H1 (cell line): ENCODE measurements at regions not wholly inside any gene's neighbourhood (a gene's known extent, or its start where the extent isn't known, plus 50 kb on each side); places are given as distances from the start of the nearest gene placed in this dataset.

Experiments used
- CTCF ChIA-PET: fragments of 300-600 bp; sonication (Branson Sonifier 250); formaldehyde crosslinking; loops from one replicate; lab custom pipeline; 2021; ENCODE audit not compliant: partially characterized antibody; lab: Charles Lee
- POLR2A ChIA-PET: fragments of 300-600 bp; sonication (Branson Sonifier 250); formaldehyde crosslinking; loops from one replicate; lab custom pipeline; 2021; ENCODE audit warnings: inconsistent platforms; ENCODE audit not compliant: partially characterized antibody; lab: Charles Lee
- DNase-seq, 2 experiments: peaks; one replicate each; pipeline versions ENCODE4 v3.0.0 to v3.0.0-alpha.2; 2010 to 2022; ENCODE audit warnings: low spot score in 2 of 2, low read depth in 1 of 2, mixed read lengths in 1 of 2
- FAIRE-seq: peaks from 2 replicates; lab custom pipeline; 2011; peaks lifted over from hg19 to GRCh38; lab: Jason Lieb, UNC
- H2AFZ ChIP-seq: 2 replicates; pipeline ENCODE4 v1.8.1; 2012; ENCODE audit warnings: low read length, inconsistent platforms
- H2AK5ac ChIP-seq: 2 replicates; pipeline ENCODE4 v1.6.1; 2013; ENCODE audit warnings: low read depth, low read length
- H2BK120ac ChIP-seq: replicated peaks from 2 replicates; pipeline ENCODE3; 2013; ENCODE audit warnings: low read depth, low read length, inconsistent platforms
- H2BK12ac ChIP-seq: 2 replicates; pipeline ENCODE4 v1.6.1; 2013; ENCODE audit warnings: low read depth, low read length
- H2BK15ac ChIP-seq: 2 replicates; pipeline ENCODE4 v1.6.1; 2013; ENCODE audit warnings: low read length
- H2BK20ac ChIP-seq: 2 replicates; pipeline ENCODE4 v1.6.1; 2013; ENCODE audit warnings: low read length
- H2BK5ac ChIP-seq: 2 replicates; pipeline ENCODE4 v1.6.1; 2013; ENCODE audit warnings: low read depth, low read length
- H3K14ac ChIP-seq: 2 replicates; pipeline ENCODE4 v1.6.1; 2013; ENCODE audit warnings: inconsistent platforms; ENCODE audit not compliant: insufficient read length
- H3K18ac ChIP-seq: 2 replicates; pipeline ENCODE4 v1.6.1; 2013; ENCODE audit warnings: low read length; ENCODE audit errors: extremely low read depth
- H3K23ac ChIP-seq: 2 replicates; pipeline ENCODE4 v1.6.1; 2013; ENCODE audit warnings: inconsistent platforms; ENCODE audit not compliant: insufficient read length
- H3K23me2 ChIP-seq: 2 replicates; pipeline ENCODE4 v1.6.1; 2013; ENCODE audit warnings: low read depth, low read length
- H3K27ac ChIP-seq: 2 replicates; pipeline ENCODE4 v1.6.1; 2011; ENCODE audit warnings: low read depth, low read length, inconsistent platforms
- H3K27me3 ChIP-seq, 4 experiments: replicated peaks in 1 of 4; 1 replicate in 1 of 4; 2 replicates in 3 of 4; pipeline versions ENCODE4 v1.6.1 to v1.8.1; 2011 to 2013; ENCODE audit warnings: low read length in 3 of 4, mild to moderate bottlenecking in 3 of 4, inconsistent platforms in 2 of 4, mixed read lengths in 2 of 4, moderate library complexity in 1 of 4; ENCODE audit not compliant: control insufficient read depth in 3 of 4, insufficient read depth in 3 of 4; ENCODE audit errors: extremely low read depth in 1 of 4
- H3K36me3 ChIP-seq, 4 experiments: 2 replicates each; pipeline versions ENCODE4 v1.6.1 to v1.8.1; 2011 to 2013; ENCODE audit warnings: mild to moderate bottlenecking in 4 of 4, low read length in 3 of 4, moderate library complexity in 2 of 4, control low read depth in 1 of 4, inconsistent platforms in 1 of 4; ENCODE audit not compliant: insufficient read depth in 4 of 4, control insufficient read depth in 2 of 4
- H3K4ac ChIP-seq: replicated peaks from 2 replicates; pipeline ENCODE3; 2013; ENCODE audit warnings: low read length, low read depth, mixed read lengths, inconsistent platforms; ENCODE audit not compliant: insufficient read length
- H3K4me1 ChIP-seq, 4 experiments: replicated peaks in 1 of 4; 1 replicate in 1 of 4; 2 replicates in 3 of 4; pipeline versions ENCODE4 v1.6.1 to v1.8.1; 2011 to 2013; ENCODE audit warnings: low read length in 3 of 4, inconsistent platforms in 2 of 4, mixed read lengths in 1 of 4; ENCODE audit not compliant: insufficient read depth in 4 of 4, control insufficient read depth in 3 of 4
- H3K4me2 ChIP-seq, 2 experiments: 2 replicates each; pipeline versions ENCODE4 v1.6.1 to v1.8.1; 2011 to 2013; ENCODE audit warnings: low read depth in 2 of 2, low read length in 2 of 2, control low read depth in 1 of 2, inconsistent platforms in 1 of 2, mild to moderate bottlenecking in 1 of 2; ENCODE audit not compliant: insufficient read depth in 1 of 2
- H3K4me3 ChIP-seq, 4 experiments: fragments of 200-600, 300-600 bp in 1 of 4; sonication (generic), shearing (Covaris generic), sonication (Bioruptor Twin) in 1 of 4; 2 replicates each; pipeline versions ENCODE4 v1.5.1 to v1.8.1; 2011 to 2016; ENCODE audit warnings: low read length in 4 of 4, low read depth in 3 of 4, control low read depth in 2 of 4, inconsistent platforms in 2 of 4, mild to moderate bottlenecking in 2 of 4, mixed read lengths in 1 of 4, moderate library complexity in 1 of 4; ENCODE audit not compliant: insufficient read depth in 2 of 4; ENCODE audit errors: extremely low read depth in 1 of 4
- H3K56ac ChIP-seq: replicated peaks from 2 replicates; pipeline ENCODE3; 2013; ENCODE audit warnings: low read depth, mild to moderate bottlenecking, mixed read lengths, low read length, inconsistent platforms; ENCODE audit not compliant: insufficient read length
- H3K79me1 ChIP-seq: 2 replicates; pipeline ENCODE4 v1.6.1; 2013; ENCODE audit warnings: low read depth, low read length, control low read depth
- H3K79me2 ChIP-seq, 2 experiments: 2 replicates each; pipeline versions ENCODE4 v1.6.1 to v1.8.1; 2012 to 2013; ENCODE audit warnings: low read length in 2 of 2, mild to moderate bottlenecking in 2 of 2, inconsistent platforms in 1 of 2; ENCODE audit not compliant: insufficient read depth in 2 of 2, control insufficient read depth in 1 of 2
- H3K9ac ChIP-seq, 4 experiments: replicated peaks in 1 of 4; 1 replicate in 1 of 4; 2 replicates in 3 of 4; pipeline versions ENCODE4 v1.6.1 to v1.8.1; 2011 to 2013; ENCODE audit warnings: low read depth in 3 of 4, low read length in 3 of 4, control low read depth in 2 of 4, mild to moderate bottlenecking in 2 of 4, moderate library complexity in 2 of 4, inconsistent platforms in 1 of 4; ENCODE audit errors: extremely low read depth in 1 of 4
- H3K9me3 ChIP-seq, 2 experiments: 2 replicates each; pipeline versions ENCODE4 v1.6.1 to v1.8.1; 2012 to 2013; ENCODE audit warnings: mild to moderate bottlenecking in 2 of 2, moderate library complexity in 2 of 2, control low read depth in 1 of 2, inconsistent platforms in 1 of 2, low read depth in 1 of 2, low read length in 1 of 2, mixed read lengths in 1 of 2; ENCODE audit not compliant: insufficient read depth in 2 of 2
- H4K20me1 ChIP-seq, 2 experiments: replicated peaks in 1 of 2; 2 replicates each; pipeline versions ENCODE3 to v1.8.1; 2011 to 2013; ENCODE audit warnings: inconsistent platforms in 2 of 2, low read length in 2 of 2, mild to moderate bottlenecking in 1 of 2; ENCODE audit not compliant: insufficient read depth in 2 of 2, control insufficient read depth in 1 of 2
- H4K5ac ChIP-seq: 2 replicates; pipeline ENCODE4 v1.6.1; 2013; ENCODE audit warnings: low read length, low read depth, mixed read lengths, inconsistent platforms; ENCODE audit not compliant: insufficient read length
- H4K8ac ChIP-seq: 2 replicates; pipeline ENCODE4 v1.8.0; 2013; ENCODE audit warnings: mild to moderate bottlenecking, moderate library complexity, low read length, inconsistent platforms; ENCODE audit not compliant: insufficient read depth; ENCODE audit errors: extremely low read depth
- H4K91ac ChIP-seq: replicated peaks from 2 replicates; pipeline ENCODE3; 2013; ENCODE audit warnings: low read length, mixed read lengths, inconsistent platforms; ENCODE audit not compliant: insufficient read length
- NANOG ChIP-seq: IDR thresholded peaks from 2 replicates; pipeline ENCODE4 v1.6.1; 2011; ENCODE audit warnings: low read length, low read depth, mild to moderate bottlenecking, inconsistent platforms; ENCODE audit not compliant: insufficient read depth, poor library complexity, severe bottlenecking
- TF ChIP-seq, protein P1 (sequence below): IDR thresholded peaks from 2 replicates; pipeline ENCODE4 v1.6.1; 2012; ENCODE audit warnings: inconsistent platforms

DNA sequence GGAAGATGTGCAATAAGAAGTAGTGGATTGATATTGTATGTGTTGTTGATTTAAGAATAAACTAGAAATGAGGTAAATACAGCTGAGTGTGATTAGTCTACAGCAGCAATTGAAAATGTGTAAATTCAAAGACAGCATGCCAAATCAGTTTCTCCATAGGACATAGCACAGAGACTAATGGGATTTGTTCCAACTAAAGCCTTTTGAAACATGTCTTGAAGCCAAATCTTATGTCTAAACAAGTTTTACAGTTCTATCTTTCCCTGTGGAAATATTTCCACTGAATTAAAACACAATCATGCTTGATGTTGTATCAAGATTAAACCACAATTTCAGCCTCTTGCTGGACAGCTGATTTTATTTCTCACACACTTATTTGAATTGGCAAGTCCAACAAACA is 497.4 kb upstream of the FAM47C start:
- H3K36me3 ChIP-seq: no peaks in the 10 kb centered on the region; a peak in 1 of 8 replicates
- H2BK12ac ChIP-seq: no peak overlapping the region
- H2BK120ac ChIP-seq: no peak overlapping the region
- no peak overlapping the region for H3K4ac ChIP-seq
- H3K14ac ChIP-seq: no peak overlapping the region
- ChIA-PET POLR2A (no interaction called here), CTCF (no interaction called here)
- H4K20me1 ChIP-seq: no peaks in the 10 kb centered on the region
- no peak overlapping the region for H3K56ac ChIP-seq
- no peak for TF ChIP-seq NANOG
- TF ChIP-seq, protein P1, sequence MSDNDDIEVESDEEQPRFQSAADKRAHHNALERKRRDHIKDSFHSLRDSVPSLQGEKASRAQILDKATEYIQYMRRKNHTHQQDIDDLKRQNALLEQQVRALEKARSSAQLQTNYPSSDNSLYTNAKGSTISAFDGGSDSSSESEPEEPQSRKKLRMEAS: no peak
- no peak overlapping the region for H2AFZ ChIP-seq
- H3K79me1 ChIP-seq: no peaks in the 10 kb centered on the region
- H3K23ac ChIP-seq: no peak overlapping the region
- no peak overlapping the region for H4K8ac ChIP-seq
- no peak overlapping the region for H2AK5ac ChIP-seq
- no peak overlapping the region for H2BK5ac ChIP-seq
- H3K79me2 ChIP-seq: no peaks in the 10 kb centered on the region
- no peak overlapping the region for H4K91ac ChIP-seq
- H3K18ac ChIP-seq: no peak overlapping the region
- H3K9me3 ChIP-seq: peaks cover 7 to 16% of the 10 kb centered on the region in 2 experiments; a peak in 3 of 4 replicates
- no peak overlapping the region for H2BK15ac ChIP-seq
- H3K4me2 ChIP-seq: no peak overlapping the region
- H3K23me2 ChIP-seq: no peaks in the 10 kb centered on the region
- no peaks in the 10 kb centered on the region for H3K27me3 ChIP-seq
- no peak overlapping the region for H2BK20ac ChIP-seq
- no peak overlapping the region for H3K27ac ChIP-seq
- H3K4me3 ChIP-seq: no peak overlapping the region
- no peak for FAIRE-seq
- no peak overlapping the region for H3K9ac ChIP-seq
- no peak overlapping the region for H4K5ac ChIP-seq
- no peaks in the 10 kb centered on the region for H3K4me1 ChIP-seq
- DNase-seq: no peak
